ENCODE measurements at regions not wholly inside any gene's neighbourhood (a gene's known extent, or its start where the extent isn't known, plus 50 kb on each side); places are given as distances from the start of the nearest gene placed in this dataset.

DNA sequence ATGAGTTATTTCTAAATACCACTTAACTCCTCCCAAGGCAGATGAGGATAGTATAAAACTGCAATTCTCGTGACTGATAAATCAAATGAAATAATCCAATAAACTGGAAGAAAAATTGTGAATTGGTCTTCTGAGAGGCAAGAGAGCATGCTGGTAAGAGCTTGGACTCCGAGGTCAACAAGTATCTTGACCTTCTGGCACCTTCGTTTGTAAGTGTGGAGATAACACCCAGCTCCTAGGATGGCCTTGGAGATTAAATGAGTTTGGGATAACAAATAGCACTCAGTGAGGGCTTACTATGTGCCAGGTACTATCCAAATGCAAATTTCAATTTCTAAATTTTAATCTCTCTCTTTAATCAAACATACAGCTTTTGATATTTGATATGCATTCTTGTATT, 866.3 kb upstream of the WWC1 start:
- TF ChIP-seq, protein P1, sequence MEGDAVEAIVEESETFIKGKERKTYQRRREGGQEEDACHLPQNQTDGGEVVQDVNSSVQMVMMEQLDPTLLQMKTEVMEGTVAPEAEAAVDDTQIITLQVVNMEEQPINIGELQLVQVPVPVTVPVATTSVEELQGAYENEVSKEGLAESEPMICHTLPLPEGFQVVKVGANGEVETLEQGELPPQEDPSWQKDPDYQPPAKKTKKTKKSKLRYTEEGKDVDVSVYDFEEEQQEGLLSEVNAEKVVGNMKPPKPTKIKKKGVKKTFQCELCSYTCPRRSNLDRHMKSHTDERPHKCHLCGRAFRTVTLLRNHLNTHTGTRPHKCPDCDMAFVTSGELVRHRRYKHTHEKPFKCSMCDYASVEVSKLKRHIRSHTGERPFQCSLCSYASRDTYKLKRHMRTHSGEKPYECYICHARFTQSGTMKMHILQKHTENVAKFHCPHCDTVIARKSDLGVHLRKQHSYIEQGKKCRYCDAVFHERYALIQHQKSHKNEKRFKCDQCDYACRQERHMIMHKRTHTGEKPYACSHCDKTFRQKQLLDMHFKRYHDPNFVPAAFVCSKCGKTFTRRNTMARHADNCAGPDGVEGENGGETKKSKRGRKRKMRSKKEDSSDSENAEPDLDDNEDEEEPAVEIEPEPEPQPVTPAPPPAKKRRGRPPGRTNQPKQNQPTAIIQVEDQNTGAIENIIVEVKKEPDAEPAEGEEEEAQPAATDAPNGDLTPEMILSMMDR (IDR thresholded peaks at IDR 0.05): no peak
- TF ChIP-seq POLR2A (IDR thresholded peaks at IDR 0.05): no peak
